Spleen (tissue), 11 donors: ENCODE measurements at regions not wholly inside any gene's neighbourhood (a gene's known extent, or its start where the extent isn't known, plus 50 kb on each side); places are given as distances from the start of the nearest gene placed in this dataset.

ENCODE experiments used
- DNase-seq: peaks from one replicate; pipeline ENCODE4 v3.0.0-alpha.2; 2020
- H3K27ac ChIP-seq, 8 donors: fragments of 200-600 bp; sonication (generic) in 7 of 8; 1 replicate in 4 of 8; 2 replicates in 4 of 8; pipeline versions ENCODE4 v1.5.0 to v1.8.0; 2016 to 2021; ENCODE audit warnings: inconsistent platforms in 4 of 8, mild to moderate bottlenecking in 4 of 8, moderate library complexity in 1 of 8
- H3K27me3 ChIP-seq, 7 donors: fragments of 200-600 bp; sonication (generic) in 6 of 7; replicated peaks in 1 of 7; 1 replicate in 4 of 7; 2 replicates in 3 of 7; pipeline versions ENCODE4 v1.5.0 to v1.8.0; 2016 to 2021; ENCODE audit warnings: inconsistent platforms in 3 of 7, mild to moderate bottlenecking in 1 of 7
- H3K36me3 ChIP-seq, 6 donors: fragments of 200-600 bp; sonication (generic) in 5 of 6; 1 replicate in 4 of 6; 2 replicates in 2 of 6; pipeline versions ENCODE4 v1.5.0 to v1.8.0; 2016 to 2021; ENCODE audit warnings: inconsistent platforms in 2 of 6
- H3K4me1 ChIP-seq, 6 donors: fragments of 200-600 bp; sonication (generic) in 5 of 6; 1 replicate in 3 of 6; 2 replicates in 3 of 6; pipeline versions ENCODE4 v1.5.0 to v1.8.0; 2016 to 2021; ENCODE audit warnings: inconsistent platforms in 3 of 6
- H3K4me3 ChIP-seq, 8 donors: fragments of 200-600 bp; sonication (generic) in 7 of 8; 1 replicate in 4 of 8; 2 replicates in 4 of 8; pipeline versions ENCODE4 v1.5.0 to v1.8.0; 2016 to 2021; ENCODE audit warnings: inconsistent platforms in 4 of 8, mild to moderate bottlenecking in 4 of 8, moderate library complexity in 2 of 8
- H3K9me3 ChIP-seq, 8 donors: fragments of 200-600 bp; sonication (generic) in 7 of 8; 1 replicate in 4 of 8; 2 replicates in 4 of 8; pipeline versions ENCODE4 v1.5.0 to v1.8.0; 2016 to 2021; ENCODE audit warnings: inconsistent platforms in 4 of 8
- CTCF ChIP-seq, 11 experiments: fragments of 200-600 bp in 7 of 11; fragments of 450-650 bp in 4 of 11; sonication (generic) in 4 of 11; IDR thresholded peaks in 8 of 11; conservative IDR thresholded peaks in 3 of 11; 1 replicate in 7 of 11; 2 replicates in 4 of 11; pipeline versions ENCODE4 v1.4.0 to v1.8.0; 2016 to 2021; ENCODE audit warnings: antibody characterized with exemption in 11 of 11, inconsistent platforms in 4 of 11, mild to moderate bottlenecking in 1 of 11
- POLR2A ChIP-seq, 3 donors: fragments of 450-650 bp; IDR thresholded peaks; one replicate each; pipeline ENCODE4 v1.5.1; 2017; ENCODE audit warnings: antibody characterized with exemption in 3 of 3, mild to moderate bottlenecking in 1 of 3
- POLR2AphosphoS5 ChIP-seq, 3 donors: sonication (generic); formaldehyde crosslinking; IDR thresholded peaks; one replicate each; pipeline ENCODE4 v1.5.1; 2017; ENCODE audit warnings: antibody characterized with exemption in 3 of 3
- WGBS, 5 donors: extraction: QIAGEN DNeasy Blood & Tissue Kit in 3 of 5; methylation state at CpG; one replicate each; pipeline versions ENCODE4 v1.1.5 to v1.1.7; 2013 to 2018; 5-methylcytosine and 5-hydroxymethylcytosine counted together
- intact Hi-C: fragments of 100-400 bp; cut with DNase I; formaldehyde crosslinking; loops from one replicate; pipeline ENCODE4 v1.15.0; 2023; ENCODE audit warnings: low total_unique reads
- donor health status: healthy with polysubstance abuse.
- donor health status: DM: no; HTN: no; CAD: no; lungs with moderate emphysema.
- donor health status: DM: no; HTN: no; CAD: no.
- donor health status: Bipolar disorder and iron deficiency.
- donor health status: healthy.
- donor health status: DM: no; HTN: no; CAD: no.
- donor health status: DM: yes; HTN: yes; CAD: no.

GRCh38 chr9:17846948-17847655 is 268.2 kb downstream of the SH3GL2 start:
- TF ChIP-seq POLR2AphosphoS5 (IDR thresholded peaks at IDR 0.05) (no peak), CTCF (IDR thresholded peaks at IDR 0.05 in 8 of 11, conservative IDR thresholded peaks at IDR 0.05 in 3 of 11) (no peak), POLR2A (IDR thresholded peaks at IDR 0.05) (no peak)

GRCh38 chr9:17847908-17848307 is 269.0 kb downstream of the SH3GL2 start:
- no peaks in the 10 kb centered on the region for H3K36me3 ChIP-seq
- H3K9me3 ChIP-seq = peaks cover 0 to 34% (median 2%) of the 10 kb centered on the region in 8 donors
- TF ChIP-seq POLR2A (IDR thresholded peaks at IDR 0.05) (no peak), CTCF (IDR thresholded peaks at IDR 0.05 in 8 of 11, conservative IDR thresholded peaks at IDR 0.05 in 3 of 11) (no peak), POLR2AphosphoS5 (IDR thresholded peaks at IDR 0.05) (no peak)
- no peaks in the 10 kb centered on the region for H3K4me1 ChIP-seq
- H3K27me3 ChIP-seq = no peaks in the 10 kb centered on the region
- WGBS, 5 donors = 48 to 79% (median 70%) methylated on average over 3 of the region's 3 CpGs
- H3K4me3 ChIP-seq = no peak overlapping the region
- no peak overlapping the region for H3K27ac ChIP-seq
- intact Hi-C loops = no loop called here
- no peak for DNase-seq

More at GRCh38 chr9:17846948-17847655, 268.2 kb downstream of the SH3GL2 start:
- no peak for DNase-seq
- intact Hi-C loops = no loop called here
- H3K9me3 ChIP-seq = peaks cover 0 to 35% (median 2%) of the 10 kb centered on the region in 8 donors
- H3K27ac ChIP-seq = no peak overlapping the region
- no peaks in the 10 kb centered on the region for H3K27me3 ChIP-seq
- H3K4me3 ChIP-seq = no peak overlapping the region
- H3K36me3 ChIP-seq = no peaks in the 10 kb centered on the region
- no peaks in the 10 kb centered on the region for H3K4me1 ChIP-seq
- WGBS, 5 donors = 68 to 87% (median 75%) methylated on average over 4 of the region's 4 CpGs

- DNase-seq = no peak
- Histone ChIP-seq H3K27ac (no peak overlapping the region), H3K4me1 (no peaks in the 10 kb centered on the region), H3K27me3 (no peaks in the 10 kb centered on the region), H3K9me3 (no peaks in the 10 kb centered on the region), H3K36me3 (no peaks in the 10 kb centered on the region), H3K4me3 (no peak overlapping the region)
- intact Hi-C loops = no loop called here
- WGBS, 5 donors = 19 to 40% (median 36%) methylated on average over 2 of the region's 2 CpGs
- no peak for TF ChIP-seq CTCF (IDR thresholded peaks at IDR 0.05 in 8 of 11, conservative IDR thresholded peaks at IDR 0.05 in 3 of 11)
- no peak for TF ChIP-seq POLR2AphosphoS5 (IDR thresholded peaks at IDR 0.05)
- TF ChIP-seq POLR2A (IDR thresholded peaks at IDR 0.05) = no peak
Measured at GRCh38 chr9:17852108-17852507, 273.2 kb downstream of the SH3GL2 start.

- H3K4me3 ChIP-seq = no peak overlapping the region
- TF ChIP-seq POLR2A (IDR thresholded peaks at IDR 0.05) = no peak
- no peak for TF ChIP-seq POLR2AphosphoS5 (IDR thresholded peaks at IDR 0.05)
- no peak for TF ChIP-seq CTCF (IDR thresholded peaks at IDR 0.05 in 8 of 11, conservative IDR thresholded peaks at IDR 0.05 in 3 of 11)
- H3K36me3 ChIP-seq = no peaks in the 10 kb centered on the region
- no peak overlapping the region for H3K27ac ChIP-seq
- DNase-seq = no peak
- H3K4me1 ChIP-seq = no peaks in the 10 kb centered on the region
- 80 to 89% (median 84%) methylated on average over 1 of the region's 1 CpG for WGBS, 5 donors
- no peaks in the 10 kb centered on the region for H3K27me3 ChIP-seq
- intact Hi-C loops = no loop called here
- no peaks in the 10 kb centered on the region for H3K9me3 ChIP-seq
Measured at GRCh38 chr9:17854487-17854886, 275.6 kb downstream of the SH3GL2 start.
